Nephron (organoid): ENCODE measurements at regions not wholly inside any gene's neighbourhood (a gene's known extent, or its start where the extent isn't known, plus 50 kb on each side); places are given as distances from the start of the nearest gene placed in this dataset.

Experiments used
- H3K27ac Mint-ChIP-seq, 3 experiments: 2 replicates each; pipeline ENCODE4 v1.8.0; 2020; ENCODE audit warnings: mixed read lengths in 3 of 3, mild to moderate bottlenecking in 2 of 3, moderate library complexity in 1 of 3
- H3K27me3 Mint-ChIP-seq: 2 replicates; pipeline ENCODE4 v1.8.0; 2021; ENCODE audit warnings: low read depth, mild to moderate bottlenecking, moderate library complexity, mixed read lengths
- H3K36me3 Mint-ChIP-seq: 2 replicates; pipeline ENCODE4 v1.8.0; 2020; ENCODE audit warnings: low read depth, mixed read lengths
- H3K4me1 Mint-ChIP-seq: 2 replicates; pipeline ENCODE4 v1.8.0; 2020; ENCODE audit warnings: mixed read lengths
- H3K4me3 Mint-ChIP-seq, 3 experiments: 2 replicates each; pipeline ENCODE4 v1.8.0; 2020; ENCODE audit warnings: mild to moderate bottlenecking in 3 of 3, mixed read lengths in 3 of 3, moderate library complexity in 2 of 3
- H3K9me3 Mint-ChIP-seq: 2 replicates; pipeline ENCODE4 v1.8.0; 2020; ENCODE audit warnings: mixed read lengths
- TF ChIP-seq, protein P1 (sequence below), 3 experiments: fragments of 200-600 bp; sonication (generic); IDR thresholded peaks; one replicate each; pipeline ENCODE4 v1.5.0; 2021; ENCODE audit warnings: antibody characterized with exemption in 3 of 3; ENCODE audit not compliant: unreplicated experiment in 3 of 3

DNA sequence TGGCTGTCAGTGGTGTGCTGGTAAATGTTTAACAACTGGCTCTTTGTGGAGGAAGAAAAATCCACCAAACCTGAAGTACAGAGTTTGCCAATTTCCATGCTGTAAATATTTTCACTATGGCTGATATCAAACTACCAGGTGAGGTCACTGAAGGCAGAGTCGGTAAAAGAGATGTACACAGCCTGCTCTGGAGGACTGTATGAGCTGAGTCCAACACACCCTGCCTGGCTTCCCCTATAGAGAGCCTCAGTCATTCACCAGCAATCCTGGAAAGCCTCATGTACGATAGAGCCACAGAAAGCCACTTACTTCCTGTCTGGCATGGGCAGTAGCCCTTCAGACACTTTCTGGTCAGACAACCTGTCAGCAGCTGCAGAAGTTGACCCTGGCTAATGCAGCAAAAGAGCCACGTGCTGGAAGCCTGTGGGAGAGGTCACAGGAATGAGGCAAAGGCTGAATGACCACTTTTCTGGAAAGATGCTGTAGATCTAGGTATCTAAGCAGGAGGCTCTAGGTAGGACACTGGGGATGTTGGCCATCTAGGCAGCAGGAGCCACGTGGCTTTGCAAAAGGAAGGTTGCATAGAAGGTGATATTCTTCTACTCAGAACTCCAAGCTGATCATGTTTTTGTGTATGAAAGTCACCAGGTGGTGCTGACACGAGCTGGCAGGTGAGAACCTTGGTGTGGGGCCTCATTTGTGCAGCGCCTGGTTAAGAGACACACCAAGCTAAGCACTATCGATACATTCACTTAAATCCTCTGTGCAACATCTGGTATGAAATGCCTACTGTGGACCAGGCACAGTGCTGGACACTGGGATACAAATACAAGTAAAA lies 553.9 kb downstream of the VRK1 start:
- Mint-ChIP-seq H3K36me3 (no peaks in the 10 kb centered on the region), H3K4me1 (no peaks in the 10 kb centered on the region), H3K9me3 (no peaks in the 10 kb centered on the region), H3K4me3 (no peak overlapping the region), H3K27ac (no peak overlapping the region), H3K27me3 (peaks cover 16% of the 10 kb centered on the region)
- TF ChIP-seq, protein P1, sequence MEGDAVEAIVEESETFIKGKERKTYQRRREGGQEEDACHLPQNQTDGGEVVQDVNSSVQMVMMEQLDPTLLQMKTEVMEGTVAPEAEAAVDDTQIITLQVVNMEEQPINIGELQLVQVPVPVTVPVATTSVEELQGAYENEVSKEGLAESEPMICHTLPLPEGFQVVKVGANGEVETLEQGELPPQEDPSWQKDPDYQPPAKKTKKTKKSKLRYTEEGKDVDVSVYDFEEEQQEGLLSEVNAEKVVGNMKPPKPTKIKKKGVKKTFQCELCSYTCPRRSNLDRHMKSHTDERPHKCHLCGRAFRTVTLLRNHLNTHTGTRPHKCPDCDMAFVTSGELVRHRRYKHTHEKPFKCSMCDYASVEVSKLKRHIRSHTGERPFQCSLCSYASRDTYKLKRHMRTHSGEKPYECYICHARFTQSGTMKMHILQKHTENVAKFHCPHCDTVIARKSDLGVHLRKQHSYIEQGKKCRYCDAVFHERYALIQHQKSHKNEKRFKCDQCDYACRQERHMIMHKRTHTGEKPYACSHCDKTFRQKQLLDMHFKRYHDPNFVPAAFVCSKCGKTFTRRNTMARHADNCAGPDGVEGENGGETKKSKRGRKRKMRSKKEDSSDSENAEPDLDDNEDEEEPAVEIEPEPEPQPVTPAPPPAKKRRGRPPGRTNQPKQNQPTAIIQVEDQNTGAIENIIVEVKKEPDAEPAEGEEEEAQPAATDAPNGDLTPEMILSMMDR (IDR thresholded peaks at IDR 0.05; ENCODE audit: unreplicated experiment in 3 of 3), result no peak

DNA sequence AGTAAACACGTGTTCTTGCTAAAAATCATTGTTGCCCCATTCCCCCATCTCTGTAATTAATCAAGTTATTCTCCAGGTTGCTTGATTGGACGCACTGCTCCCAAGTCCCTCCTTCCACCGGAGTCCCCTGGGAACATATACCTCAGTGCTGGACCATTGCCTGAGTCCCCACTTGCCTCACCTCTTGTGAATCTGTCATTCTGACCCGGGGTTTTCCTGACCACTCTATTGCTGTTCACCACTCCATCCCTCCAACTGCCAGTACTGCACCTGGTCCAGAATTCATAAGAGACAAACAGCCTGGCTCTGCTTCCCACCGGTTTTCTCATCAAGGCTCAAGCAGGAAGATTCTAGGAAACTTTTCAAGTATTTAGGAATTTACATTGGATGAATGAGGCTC lies 555.9 kb downstream of the VRK1 start:
- H3K27ac Mint-ChIP-seq, result no peak overlapping the region
- H3K9me3 Mint-ChIP-seq, result no peaks in the 10 kb centered on the region
- H3K36me3 Mint-ChIP-seq, result no peaks in the 10 kb centered on the region
- H3K4me3 Mint-ChIP-seq, result no peak overlapping the region
- H3K4me1 Mint-ChIP-seq, result no peaks in the 10 kb centered on the region
- TF ChIP-seq, protein P1 (IDR thresholded peaks at IDR 0.05; ENCODE audit: unreplicated experiment in 3 of 3), result no peak
- peaks cover 25% of the 10 kb centered on the region for H3K27me3 Mint-ChIP-seq

DNA sequence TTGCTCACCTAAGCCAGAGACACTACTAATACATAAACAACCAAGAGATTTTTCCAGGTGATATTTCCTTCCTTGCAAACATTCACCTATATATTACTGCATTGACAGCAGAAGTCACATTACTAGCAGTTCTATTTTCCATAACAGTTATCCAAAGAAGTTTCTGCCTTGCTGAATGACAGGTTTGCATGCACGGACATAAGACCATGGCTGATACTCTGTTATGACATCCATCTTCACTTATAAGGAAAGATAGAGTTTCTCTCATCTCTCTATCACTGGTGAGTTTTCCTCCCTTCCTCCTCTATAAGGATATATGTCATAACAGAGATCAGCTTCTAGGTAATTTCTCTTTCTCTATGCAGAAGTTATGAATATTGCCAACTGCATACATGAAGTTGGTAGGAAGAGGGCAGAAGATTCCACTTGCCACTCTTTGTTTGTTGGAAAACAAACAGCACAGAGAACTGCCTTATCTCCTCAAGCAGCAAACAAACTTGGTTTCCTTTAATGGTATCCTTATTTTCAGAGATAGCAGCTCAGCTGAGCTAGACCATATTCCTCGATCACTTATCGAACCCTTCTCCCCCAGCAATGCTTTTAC lies 557.0 kb downstream of the VRK1 start:
- Mint-ChIP-seq H3K4me1 (no peaks in the 10 kb centered on the region), H3K27me3 (peaks cover 30% of the 10 kb centered on the region), H3K36me3 (no peaks in the 10 kb centered on the region), H3K9me3 (no peaks in the 10 kb centered on the region), H3K4me3 (no peak overlapping the region), H3K27ac (no peak overlapping the region)
- TF ChIP-seq, protein P1 (IDR thresholded peaks at IDR 0.05; ENCODE audit: unreplicated experiment in 3 of 3), result no peak

DNA sequence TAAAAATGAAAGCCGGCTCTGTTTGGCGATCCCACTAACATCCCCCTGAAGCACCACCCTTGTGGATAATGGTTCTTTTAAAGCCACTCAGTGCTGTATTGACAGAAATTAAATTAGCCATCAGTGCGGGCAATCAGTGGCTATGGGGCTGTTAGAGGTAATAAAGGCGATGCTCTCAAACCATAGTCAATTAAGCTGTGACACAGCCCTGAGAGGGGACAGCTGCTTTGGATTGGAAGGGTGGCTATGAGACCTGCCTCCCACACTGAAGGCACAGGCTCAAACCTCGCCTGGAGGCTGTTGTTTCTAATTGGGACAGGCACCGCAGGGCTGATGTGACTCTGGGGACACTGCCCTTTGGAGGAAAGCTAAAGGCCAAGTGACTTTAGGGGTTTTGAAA lies 562.2 kb downstream of the VRK1 start:
- Mint-ChIP-seq H3K27me3 (peaks cover 29% of the 10 kb centered on the region), H3K4me1 (no peaks in the 10 kb centered on the region), H3K36me3 (no peaks in the 10 kb centered on the region), H3K27ac (no peak overlapping the region), H3K4me3 (no peak overlapping the region), H3K9me3 (no peaks in the 10 kb centered on the region)
- TF ChIP-seq, protein P1 (IDR thresholded peaks at IDR 0.05; ENCODE audit: unreplicated experiment in 3 of 3), result no peak

DNA sequence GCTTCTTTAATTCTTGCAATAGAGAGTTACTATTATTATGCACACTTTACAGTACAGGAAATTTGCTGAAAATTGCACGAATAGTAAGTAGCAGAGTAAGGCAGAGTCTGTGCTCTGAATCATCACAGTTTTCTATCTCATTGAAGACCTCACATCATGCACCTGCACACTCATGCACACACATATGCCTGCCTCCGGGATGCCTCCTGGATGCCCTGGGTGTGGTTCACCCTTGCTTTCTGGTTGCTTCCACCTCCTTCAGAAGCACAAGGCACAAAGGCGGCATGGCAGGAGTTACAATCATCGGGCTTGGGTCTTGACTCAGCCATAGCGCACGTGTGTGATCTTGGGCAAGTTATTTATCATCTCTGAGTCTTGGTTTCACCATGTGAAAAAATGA lies 564.0 kb downstream of the VRK1 start:
- TF ChIP-seq, protein P1 (IDR thresholded peaks at IDR 0.05; ENCODE audit: unreplicated experiment in 3 of 3), result no peak
- H3K4me1 Mint-ChIP-seq, result no peaks in the 10 kb centered on the region
- no peak overlapping the region for H3K27ac Mint-ChIP-seq
- no peaks in the 10 kb centered on the region for H3K36me3 Mint-ChIP-seq
- H3K4me3 Mint-ChIP-seq, result no peak overlapping the region
- peaks cover 31% of the 10 kb centered on the region for H3K27me3 Mint-ChIP-seq
- H3K9me3 Mint-ChIP-seq, result peaks cover 3% of the 10 kb centered on the region
